GDM1 (cell line): ENCODE measurements at regions not wholly inside any gene's neighbourhood (a gene's known extent, or its start where the extent isn't known, plus 50 kb on each side); places are given as distances from the start of the nearest gene placed in this dataset.
"Not testable (repeated sequence)": the region's sequence is repeated elsewhere in the genome, so short reads cannot be mapped to it uniquely, and the experiment has no call there.

Experiments
- DNase-seq: peaks from one replicate; lab custom pipeline; 2025; lab: John Stamatoyannopoulos, UW

GRCh38 chr1:169013821-169014220 lies 92.7 kb upstream of the ATP1B1 start:
- no peak for DNase-seq

GRCh38 chr1:169015464-169015863 lies 91.0 kb upstream of the ATP1B1 start:
- DNase-seq, result no peak

GRCh38 chr1:169018751-169019150 lies 87.7 kb upstream of the ATP1B1 start:
- DNase-seq, result no peak

GRCh38 chr1:169019419-169020058 lies 87.0 kb upstream of the ATP1B1 start:
- no peak for DNase-seq

GRCh38 chr1:169020684-169021083 lies 85.8 kb upstream of the ATP1B1 start:
- DNase-seq, result no peak

GRCh38 chr1:169022648-169023047 lies 83.8 kb upstream of the ATP1B1 start:
- no peak for DNase-seq

- DNase-seq, result no peak
Measured at GRCh38 chr1:169024255-169024654, 82.2 kb upstream of the ATP1B1 start.

- no peak for DNase-seq
Measured at GRCh38 chr1:169024800-169025271, 81.7 kb upstream of the ATP1B1 start.

- DNase-seq, result no peak
Measured at GRCh38 chr1:169025412-169025811, 81.1 kb upstream of the ATP1B1 start.

- no peak for DNase-seq
Measured at GRCh38 chr1:169027607-169028320, 78.7 kb upstream of the ATP1B1 start.

- DNase-seq, result no peak
Measured at GRCh38 chr1:169031566-169032224, 74.8 kb upstream of the ATP1B1 start.

- DNase-seq, result peak; percentile 61
Measured at GRCh38 chr1:169041366-169041765, 65.1 kb upstream of the ATP1B1 start.

GRCh38 chr1:169042377-169042776 lies 64.1 kb upstream of the ATP1B1 start:
- DNase-seq, result no peak

GRCh38 chr1:169043823-169044222 lies 62.7 kb upstream of the ATP1B1 start:
- DNase-seq, result no peak

- peak; percentile 77 for DNase-seq
Measured at GRCh38 chr1:169044296-169044695, 62.2 kb upstream of the ATP1B1 start.

- DNase-seq, result no peak
Measured at GRCh38 chr1:169044971-169045370, 61.5 kb upstream of the ATP1B1 start.

GRCh38 chr1:169046671-169047070 lies 59.8 kb upstream of the ATP1B1 start:
- no peak for DNase-seq

GRCh38 chr1:169047074-169047473 lies 59.4 kb upstream of the ATP1B1 start:
- no peak for DNase-seq

- DNase-seq, result no peak
Measured at GRCh38 chr1:169048043-169048442, 58.4 kb upstream of the ATP1B1 start.

GRCh38 chr1:169049258-169049938 lies 57.1 kb upstream of the ATP1B1 start:
- no peak for DNase-seq

- DNase-seq, result no peak
Measured at GRCh38 chr1:169051171-169051570, 55.3 kb upstream of the ATP1B1 start.

GRCh38 chr1:169052171-169052570 lies 54.3 kb upstream of the ATP1B1 start:
- not testable (repeated sequence) for DNase-seq

- no peak for DNase-seq
Measured at GRCh38 chr1:169052727-169053126, 53.8 kb upstream of the ATP1B1 start.
